DND-41 (cell line): ENCODE measurements at regions not wholly inside any gene's neighbourhood (a gene's known extent, or its start where the extent isn't known, plus 50 kb on each side); places are given as distances from the start of the nearest gene placed in this dataset.
"Not testable (repeated sequence)": the region's sequence is repeated elsewhere in the genome, so short reads cannot be mapped to it uniquely, and the experiment has no call there.

Source experiments
- CTCF ChIP-seq: IDR thresholded peaks from 2 replicates; pipeline ENCODE4 v1.5.1; 2012; ENCODE audit warnings: borderline replicate concordance, low read length, moderate library complexity, mild to moderate bottlenecking; ENCODE audit not compliant: poor library complexity, severe bottlenecking; ENCODE audit errors: extremely low read depth
- EZH2 ChIP-seq: IDR thresholded peaks from 3 replicates; pipeline ENCODE4 v1.6.1; 2012; ENCODE audit warnings: borderline replicate concordance, low read depth, mild to moderate bottlenecking, moderate library complexity, low read length, inconsistent platforms; ENCODE audit not compliant: severe bottlenecking

GRCh38 chr14:25370057-25370456, 320.1 kb upstream of the STXBP6 start:
- TF ChIP-seq CTCF, EZH2: not testable (repeated sequence)
